Adrenal gland (tissue), 9 donors: ENCODE measurements at regions not wholly inside any gene's neighbourhood (a gene's known extent, or its start where the extent isn't known, plus 50 kb on each side); places are given as distances from the start of the nearest gene placed in this dataset.

Experiments used
- DNase-seq, 7 donors: peaks; one replicate each; pipeline ENCODE4 v3.0.0-alpha.2; 2019 to 2020
- H3K27ac ChIP-seq, 5 donors: fragments of 200-600 bp; sonication (generic) in 4 of 5; 1 replicate in 3 of 5; 2 replicates in 2 of 5; pipeline versions ENCODE4 v1.5.1 to v1.8.0; 2016 to 2020; ENCODE audit warnings: mild to moderate bottlenecking in 1 of 5
- H3K27me3 ChIP-seq: fragments of 200-600 bp; 2 replicates; pipeline ENCODE4 v1.8.0; 2021
- H3K36me3 ChIP-seq, 2 donors: fragments of 200-600 bp; replicated peaks in 1 of 2; 1 replicate in 1 of 2; 2 replicates in 1 of 2; pipeline versions ENCODE4 v1.5.1 to v1.8.0; 2018 to 2022
- H3K4me1 ChIP-seq, 2 donors: fragments of 200-600 bp; replicated peaks in 1 of 2; 1 replicate in 1 of 2; 2 replicates in 1 of 2; pipeline versions ENCODE4 v1.5.1 to v1.8.0; 2018 to 2021
- H3K4me3 ChIP-seq, 4 donors: fragments of 200-600 bp; sonication (generic) in 3 of 4; one replicate each; pipeline ENCODE4 v1.5.1; 2016 to 2018
- H3K9me3 ChIP-seq, 3 donors: fragments of 200-600 bp; sonication (generic) in 1 of 3; replicated peaks in 1 of 3; 1 replicate in 2 of 3; 2 replicates in 1 of 3; pipeline versions ENCODE4 v1.5.1 to v1.8.0; 2016 to 2021
- CTCF ChIP-seq, 6 experiments: fragments of 450-650 bp in 4 of 6; fragments of 200-600 bp in 2 of 6; sonication (generic) in 1 of 6; IDR thresholded peaks; 1 replicate in 5 of 6; 2 replicates in 1 of 6; pipeline versions ENCODE4 v1.5.1 to v1.8.0; 2016 to 2021; ENCODE audit warnings: antibody characterized with exemption in 6 of 6, mild to moderate bottlenecking in 2 of 6, moderate library complexity in 1 of 6
- POLR2A ChIP-seq, 2 donors: fragments of 450-650 bp; IDR thresholded peaks; one replicate each; pipeline ENCODE4 v1.6.1; 2017; ENCODE audit warnings: antibody characterized with exemption in 2 of 2, mild to moderate bottlenecking in 2 of 2, moderate library complexity in 1 of 2
- WGBS, 4 donors: extraction: QIAGEN DNeasy Blood & Tissue Kit in 2 of 4; methylation state at CpG; one replicate each; pipeline versions ENCODE4 v1.1.5 to v1.1.7; 2013 to 2017; 5-methylcytosine and 5-hydroxymethylcytosine counted together
- intact Hi-C, 2 donors: fragments of 100-400 bp; cut with DNase I; formaldehyde crosslinking; loops; one replicate each; pipeline versions ENCODE4 v1.14.1 to v1.15.0; 2022 to 2023
- donor health status: healthy with polysubstance abuse.
- donor health status: Bipolar disorder and iron deficiency.
- donor health status: DM: yes; HTN: yes; CAD: no.
- donor health status: DM: no; HTN: no; CAD: no.
- donor health status: DM: no; HTN: no; CAD: no.

GRCh38 chr4:97142893-97143292 is 1000.4 kb downstream of the STPG2 start:
- 69 to 85% (median 78%) methylated on average over 4 of the region's 4 CpGs for WGBS, 4 donors
- TF ChIP-seq POLR2A (IDR thresholded peaks at IDR 0.05) = no peak
- no peak for TF ChIP-seq CTCF (IDR thresholded peaks at IDR 0.05)
- Histone ChIP-seq H3K27me3 (no peaks in the 10 kb centered on the region), H3K36me3 (no peaks in the 10 kb centered on the region), H3K9me3 (no peaks in the 10 kb centered on the region), H3K27ac (no peak overlapping the region), H3K4me3 (no peak overlapping the region), H3K4me1 (no peaks in the 10 kb centered on the region)
- intact Hi-C loops = no loop called here
- DNase-seq = no peak

- no peak overlapping the region for H3K27ac ChIP-seq
- DNase-seq = no peak
- H3K4me1 ChIP-seq = no peaks in the 10 kb centered on the region
- no peaks in the 10 kb centered on the region for H3K9me3 ChIP-seq
- intact Hi-C loops = no loop called here
- no peaks in the 10 kb centered on the region for H3K27me3 ChIP-seq
- H3K36me3 ChIP-seq = no peaks in the 10 kb centered on the region
- WGBS, 4 donors = 88 to 100% (median 94%) methylated on average over 1 of the region's 1 CpG
- TF ChIP-seq POLR2A (IDR thresholded peaks at IDR 0.05) (no peak), CTCF (IDR thresholded peaks at IDR 0.05) (no peak)
- no peak overlapping the region for H3K4me3 ChIP-seq
Measured at GRCh38 chr4:97144199-97144598, 999.1 kb downstream of the STPG2 start.

GRCh38 chr4:97150966-97151365 is 992.3 kb downstream of the STPG2 start:
- TF ChIP-seq CTCF (IDR thresholded peaks at IDR 0.05) (no peak), POLR2A (IDR thresholded peaks at IDR 0.05) (no peak)
- Histone ChIP-seq H3K36me3 (no peaks in the 10 kb centered on the region), H3K27ac (no peak overlapping the region), H3K4me1 (peaks cover 0 to 3% of the 10 kb centered on the region in 2 donors), H3K9me3 (no peaks in the 10 kb centered on the region), H3K27me3 (no peaks in the 10 kb centered on the region), H3K4me3 (no peak overlapping the region)
- intact Hi-C loops = no loop called here
- 57 to 72% (median 66%) methylated on average over 2 of the region's 2 CpGs for WGBS, 4 donors
- no peak for DNase-seq

- Histone ChIP-seq H3K4me3 (no peak overlapping the region), H3K9me3 (no peaks in the 10 kb centered on the region), H3K27me3 (no peaks in the 10 kb centered on the region), H3K4me1 (peaks cover 0 to 3% of the 10 kb centered on the region in 2 donors), H3K27ac (no peak overlapping the region), H3K36me3 (no peaks in the 10 kb centered on the region)
- no peak for DNase-seq
- intact Hi-C loops = no loop called here
- TF ChIP-seq POLR2A (IDR thresholded peaks at IDR 0.05) (no peak), CTCF (IDR thresholded peaks at IDR 0.05) (no peak)
Measured at GRCh38 chr4:97152149-97152548, 991.1 kb downstream of the STPG2 start.
